Neural cell (in vitro differentiated cells): ENCODE measurements at regions not wholly inside any gene's neighbourhood (a gene's known extent, or its start where the extent isn't known, plus 50 kb on each side); places are given as distances from the start of the nearest gene placed in this dataset.

ENCODE experiments used
- H2AFZ ChIP-seq: fragments of 200-600, 300-800 bp; sonication (generic), shearing (Covaris generic); 2 replicates; pipeline ENCODE4 v1.6.0; 2014; ENCODE audit warnings: low read depth, mild to moderate bottlenecking, antibody characterized with exemption, low read length, moderate library complexity
- H3F3A ChIP-seq: fragments of 200-600 bp; shearing (Covaris generic); 2 replicates; pipeline ENCODE4 v1.6.1; 2016; ENCODE audit warnings: mild to moderate bottlenecking, moderate library complexity, mixed read lengths, antibody characterized with exemption, low read length; ENCODE audit not compliant: insufficient read depth, poor library complexity, severe bottlenecking
- H3K27ac ChIP-seq: fragments of 200-600, 300-800 bp; sonication (generic), shearing (Covaris generic); 2 replicates; pipeline ENCODE4 v1.5.1; 2014; ENCODE audit warnings: mild to moderate bottlenecking, low read length, moderate library complexity
- H3K27me3 ChIP-seq: fragments of 300-800, 200-600 bp; sonication (generic), shearing (Covaris generic); 2 replicates; pipeline ENCODE4 v1.6.0; 2014; ENCODE audit warnings: mild to moderate bottlenecking, low read depth, low read length, moderate library complexity; ENCODE audit not compliant: insufficient read depth
- H3K36me3 ChIP-seq: fragments of 300-800, 200-600 bp; sonication (generic), shearing (Covaris generic); 2 replicates; pipeline ENCODE4 v1.5.1; 2014; ENCODE audit warnings: mild to moderate bottlenecking, antibody characterized with exemption, low read length, moderate library complexity; ENCODE audit not compliant: insufficient read depth
- H3K4me2 ChIP-seq: fragments of 300-800, 200-600 bp; sonication (generic), shearing (Covaris generic); 2 replicates; pipeline ENCODE4 v1.6.0; 2014; ENCODE audit warnings: mild to moderate bottlenecking, low read length
- H3K4me3 ChIP-seq: fragments of 300-800, 200-600 bp; sonication (generic), shearing (Covaris generic); 2 replicates; pipeline ENCODE4 v1.5.1; 2014; ENCODE audit warnings: mild to moderate bottlenecking, low read length, moderate library complexity
- H3K79me2 ChIP-seq: fragments of 200-600 bp; shearing (Covaris generic); replicated peaks from 2 replicates; pipeline ENCODE4 v1.6.0; 2014; ENCODE audit warnings: mild to moderate bottlenecking, low read length, moderate library complexity; ENCODE audit not compliant: insufficient read depth
- H3K9ac ChIP-seq: fragments of 300-800, 200-600 bp; sonication (generic), shearing (Covaris generic); 2 replicates; pipeline ENCODE4 v1.6.1; 2016; ENCODE audit warnings: mild to moderate bottlenecking, low read length, mixed read lengths
- H3K9me2 ChIP-seq: fragments of 200-600 bp; shearing (Covaris generic); 2 replicates; pipeline ENCODE4 v1.6.1; 2016; ENCODE audit warnings: mild to moderate bottlenecking, low read length, mixed read lengths; ENCODE audit not compliant: insufficient read depth
- H3K9me3 ChIP-seq: fragments of 200-600, 300-800 bp; sonication (generic), shearing (Covaris generic); 2 replicates; pipeline ENCODE4 v1.6.1; 2016; ENCODE audit warnings: mild to moderate bottlenecking, mixed run types, low read length, moderate library complexity, mixed read lengths
- H4K20me1 ChIP-seq: fragments of 200-600 bp; shearing (Covaris generic); 2 replicates; pipeline ENCODE4 v1.6.1; 2016; ENCODE audit warnings: mild to moderate bottlenecking, mixed run types; ENCODE audit not compliant: insufficient read depth
- CTCF ChIP-seq: fragments of 450-650 bp; IDR thresholded peaks from 2 replicates; pipeline ENCODE4 v1.5.1; 2014; ENCODE audit warnings: antibody characterized with exemption, mild to moderate bottlenecking, moderate library complexity; ENCODE audit not compliant: poor library complexity, severe bottlenecking
- EP300 ChIP-seq: fragments of 450-650 bp; conservative IDR thresholded peaks from 2 replicates; pipeline ENCODE4 v1.6.1; 2014; ENCODE audit warnings: antibody characterized with exemption, mild to moderate bottlenecking, moderate library complexity; ENCODE audit not compliant: poor library complexity, severe bottlenecking
- EZH2 ChIP-seq: fragments of 200-600, 300-800 bp; shearing (Covaris generic), sonication (generic); IDR thresholded peaks from 2 replicates; pipeline ENCODE4 v1.6.1; 2014; ENCODE audit warnings: antibody characterized with exemption, low read length, borderline replicate concordance, mild to moderate bottlenecking; ENCODE audit not compliant: insufficient read depth, poor library complexity, severe bottlenecking
- MXI1 ChIP-seq: fragments of 450-650 bp; conservative IDR thresholded peaks from 2 replicates; pipeline ENCODE4 v1.6.1; 2014; ENCODE audit warnings: antibody characterized with exemption, mild to moderate bottlenecking; ENCODE audit not compliant: poor library complexity, severe bottlenecking
- POLR2AphosphoS5 ChIP-seq: IDR thresholded peaks from 2 replicates; pipeline ENCODE4 v1.6.1; 2012
- RAD21 ChIP-seq: fragments of 450-650 bp; conservative IDR thresholded peaks from 2 replicates; pipeline ENCODE4 v1.6.1; 2014; ENCODE audit warnings: antibody characterized with exemption, mild to moderate bottlenecking, moderate library complexity
- REST ChIP-seq: IDR thresholded peaks from 2 replicates; pipeline ENCODE4 v1.6.1; 2012; ENCODE audit warnings: borderline replicate concordance
- SMC3 ChIP-seq: fragments of 450-650 bp; conservative IDR thresholded peaks from 2 replicates; pipeline ENCODE4 v1.6.1; 2014; ENCODE audit warnings: antibody characterized with exemption, mild to moderate bottlenecking, moderate library complexity; ENCODE audit not compliant: poor library complexity
- TAF1 ChIP-seq: IDR thresholded peaks from 2 replicates; pipeline ENCODE4 v1.6.1; 2012; ENCODE audit warnings: low read depth

- Histone ChIP-seq H3K27ac (no peak overlapping the region), H3K4me3 (no peak overlapping the region), H3K27me3 (no peaks in the 10 kb centered on the region), H3K4me2 (no peak overlapping the region), H3K79me2 (no peaks in the 10 kb centered on the region), H4K20me1 (no peaks in the 10 kb centered on the region), H3K9ac (no peak overlapping the region), H3K9me2 (no peaks in the 10 kb centered on the region), H2AFZ (no peak overlapping the region), H3F3A (no peaks in the 10 kb centered on the region), H3K9me3 (no peaks in the 10 kb centered on the region), H3K36me3 (no peaks in the 10 kb centered on the region)
- TF ChIP-seq REST (no peak), POLR2AphosphoS5 (no peak), EZH2 (no peak), CTCF (no peak), EP300 (no peak), MXI1 (no peak), RAD21 (no peak), TAF1 (no peak)
Measured at GRCh38 chr6:6970851-6971250, 136.9 kb upstream of the RREB1 start.

- H3F3A ChIP-seq, result no peaks in the 10 kb centered on the region
- no peaks in the 10 kb centered on the region for H3K27me3 ChIP-seq
- TF ChIP-seq TAF1 (no peak), REST (no peak), EP300 (no peak), POLR2AphosphoS5 (no peak), SMC3 (no peak), RAD21 (no peak), EZH2 (no peak), MXI1 (no peak)
Measured at GRCh38 chr6:6971369-6971768, 136.4 kb upstream of the RREB1 start.

More at GRCh38 chr6:6971369-6971768, 136.4 kb upstream of the RREB1 start:
- Histone ChIP-seq H3K27ac (no peak overlapping the region), H3K4me2 (no peak overlapping the region), H3K9me2 (no peaks in the 10 kb centered on the region), H3K9me3 (no peaks in the 10 kb centered on the region), H3K79me2 (no peaks in the 10 kb centered on the region), H2AFZ (no peak overlapping the region), H3K9ac (no peak overlapping the region), H3K36me3 (no peaks in the 10 kb centered on the region), H4K20me1 (no peaks in the 10 kb centered on the region), H3K4me3 (no peak overlapping the region)
